Stimulated activated CD8-positive, alpha-beta memory T cell treated with anti-CD3 and anti-CD28 coated beads, Interleukin-12 subunit alpha, Interleukin-12 subunit beta, amount 100 ng/mL, for 1 hour (primary cell): ENCODE measurements at regions not wholly inside any gene's neighbourhood (a gene's known extent, or its start where the extent isn't known, plus 50 kb on each side); places are given as distances from the start of the nearest gene placed in this dataset.
"Not testable (repeated sequence)": the region's sequence is repeated elsewhere in the genome, so short reads cannot be mapped to it uniquely, and the experiment has no call there.

Experiments
- DNase-seq: peaks from one replicate; pipeline ENCODE4 v3.0.0-alpha.2; 2020; ENCODE audit warnings: low read depth

GRCh38 chr6:139534472-139535115 is 160.1 kb upstream of the CITED2 start:
- no peak for DNase-seq

GRCh38 chr6:139533573-139534471 is 159.4 kb upstream of the CITED2 start:
- DNase-seq = no peak

GRCh38 chr6:139533171-139533570 is 158.7 kb upstream of the CITED2 start:
- no peak for DNase-seq

GRCh38 chr6:139531148-139532115 is 157.0 kb upstream of the CITED2 start:
- DNase-seq = no peak

GRCh38 chr6:139530561-139530960 is 156.1 kb upstream of the CITED2 start:
- no peak for DNase-seq

GRCh38 chr6:139529420-139529819 is 155.0 kb upstream of the CITED2 start:
- DNase-seq = no peak

- DNase-seq = no peak
Observed at GRCh38 chr6:139528471-139528870, 154.0 kb upstream of the CITED2 start.

GRCh38 chr6:139525415-139525814 is 151.0 kb upstream of the CITED2 start:
- no peak for DNase-seq

GRCh38 chr6:139523986-139524385 is 149.5 kb upstream of the CITED2 start:
- DNase-seq = no peak

GRCh38 chr6:139522511-139523220 is 148.2 kb upstream of the CITED2 start:
- no peak for DNase-seq

GRCh38 chr6:139521338-139521737 is 146.9 kb upstream of the CITED2 start:
- DNase-seq = no peak

GRCh38 chr6:139520321-139520768 is 145.9 kb upstream of the CITED2 start:
- DNase-seq = no peak

- no peak for DNase-seq
Observed at GRCh38 chr6:139519571-139520031, 145.2 kb upstream of the CITED2 start.

GRCh38 chr6:139519097-139519496 is 144.6 kb upstream of the CITED2 start:
- no peak for DNase-seq

- DNase-seq = no peak
Observed at GRCh38 chr6:139518556-139519091, 144.2 kb upstream of the CITED2 start.

- not testable (repeated sequence) for DNase-seq
Observed at GRCh38 chr6:139517998-139518555, 143.6 kb upstream of the CITED2 start.

- DNase-seq = no peak
Observed at GRCh38 chr6:139515511-139515910, 141.1 kb upstream of the CITED2 start.

GRCh38 chr6:139514819-139515218 is 140.4 kb upstream of the CITED2 start:
- DNase-seq = no peak

GRCh38 chr6:139510040-139510790 is 135.8 kb upstream of the CITED2 start:
- DNase-seq = no peak

- DNase-seq = no peak
Observed at GRCh38 chr6:139509167-139509566, 134.7 kb upstream of the CITED2 start.
